SK-N-SH treated with all-trans-retinoic acid at 6 μM for 48 hours (cell line): ENCODE measurements at regions not wholly inside any gene's neighbourhood (a gene's known extent, or its start where the extent isn't known, plus 50 kb on each side); places are given as distances from the start of the nearest gene placed in this dataset.

Experiments used
- ATAC-seq: fragments of 200-7000 bp; cut with Tn5 transposase; 3 replicates; pipeline ENCODE4 v1.9.1; 2020; ENCODE audit warnings: mild to moderate bottlenecking, moderate library complexity
- ARNTL ChIP-seq: fragments of 450-650 bp; formaldehyde crosslinking; IDR thresholded peaks from 2 replicates; pipeline ENCODE4 v1.5.0; 2020; ENCODE audit warnings: low read depth, mild to moderate bottlenecking, moderate library complexity, borderline replicate concordance
- BACH2 ChIP-seq: fragments of 250-450 bp; sonication (Bioruptor Pico); IDR thresholded peaks from 2 replicates; pipeline ENCODE4 v1.9.0; 2021; ENCODE audit warnings: mild to moderate bottlenecking, borderline replicate concordance
- CSDC2 ChIP-seq: fragments of 250-450 bp; sonication (Bioruptor Pico); IDR thresholded peaks from 2 replicates; pipeline ENCODE4 v1.5.0; 2020; ENCODE audit warnings: mild to moderate bottlenecking, moderate library complexity
- ESRRG ChIP-seq: fragments of 250-450 bp; sonication (Bioruptor Pico); IDR thresholded peaks from 2 replicates; pipeline ENCODE4 v1.6.1; 2021; ENCODE audit warnings: mild to moderate bottlenecking
- GLIS3 ChIP-seq: fragments of 250-450 bp; sonication (Bioruptor Pico); IDR thresholded peaks from 2 replicates; pipeline ENCODE4 v1.5.0; 2020; ENCODE audit warnings: mild to moderate bottlenecking, moderate library complexity
- ISL1 ChIP-seq: fragments of 250-450 bp; sonication (Bioruptor Pico); IDR thresholded peaks from 2 replicates; pipeline ENCODE4 v2.1.2; 2022; ENCODE audit warnings: mild to moderate bottlenecking, moderate library complexity
- OSR1 ChIP-seq: fragments of 250-450 bp; sonication (Bioruptor Pico); IDR thresholded peaks from 2 replicates; pipeline ENCODE4 v1.8.0; 2022; ENCODE audit warnings: moderate library complexity, mild to moderate bottlenecking, inconsistent platforms
- PPARA ChIP-seq: fragments of 250-450 bp; sonication (Bioruptor Pico); IDR thresholded peaks from 2 replicates; pipeline ENCODE4 v1.5.0; 2020; ENCODE audit warnings: mild to moderate bottlenecking, borderline replicate concordance
- RARB ChIP-seq: fragments of 250-450 bp; sonication (Bioruptor Pico); IDR thresholded peaks from 2 replicates; pipeline ENCODE4 v1.8.0; 2021; ENCODE audit warnings: mild to moderate bottlenecking, moderate library complexity
- SNAI2 ChIP-seq: fragments of 250-450 bp; sonication (Bioruptor Pico); IDR thresholded peaks from 2 replicates; pipeline ENCODE4 v1.5.0; 2020; ENCODE audit warnings: mild to moderate bottlenecking, moderate library complexity
- TCF4 ChIP-seq: fragments of 250-450 bp; sonication (Bioruptor Pico); IDR thresholded peaks from 2 replicates; pipeline ENCODE4 v1.8.0; 2021; ENCODE audit warnings: mild to moderate bottlenecking, moderate library complexity, borderline replicate concordance
- TOX ChIP-seq: fragments of 250-450 bp; sonication (Bioruptor Pico); IDR thresholded peaks from 2 replicates; pipeline ENCODE4 v1.8.0; 2021; ENCODE audit warnings: mild to moderate bottlenecking, moderate library complexity, borderline replicate concordance
- ZC3H10 ChIP-seq: fragments of 250-450 bp; sonication (Bioruptor Pico); IDR thresholded peaks from 2 replicates; pipeline ENCODE4 v1.5.1; 2021; ENCODE audit warnings: mild to moderate bottlenecking, moderate library complexity
- ZFP3 ChIP-seq: fragments of 250-450 bp; sonication (Bioruptor Pico); IDR thresholded peaks from 2 replicates; pipeline ENCODE4 v1.5.0; 2020; ENCODE audit warnings: mild to moderate bottlenecking, moderate library complexity
- ZFP30 ChIP-seq: fragments of 450-650 bp; formaldehyde crosslinking; IDR thresholded peaks from 2 replicates; pipeline ENCODE4 v1.5.0; 2022; ENCODE audit warnings: mild to moderate bottlenecking, moderate library complexity
- ZNF565 ChIP-seq: fragments of 450-650 bp; formaldehyde crosslinking; conservative IDR thresholded peaks from 2 replicates; pipeline ENCODE4 v1.5.0; 2020; ENCODE audit warnings: low read depth, mild to moderate bottlenecking, moderate library complexity
- ZNF70 ChIP-seq: fragments of 450-650 bp; formaldehyde crosslinking; IDR thresholded peaks from 2 replicates; pipeline ENCODE4 v1.5.0; 2020; ENCODE audit warnings: mild to moderate bottlenecking, moderate library complexity
- ZNF8 ChIP-seq: fragments of 450-650 bp; formaldehyde crosslinking; IDR thresholded peaks from 2 replicates; pipeline ENCODE4 v1.5.0; 2020; ENCODE audit warnings: mild to moderate bottlenecking, moderate library complexity
- TF ChIP-seq, protein P1 (sequence below): fragments of 250-450 bp; sonication (Bioruptor Pico); IDR thresholded peaks from 2 replicates; pipeline ENCODE4 v1.5.1; 2021; ENCODE audit warnings: mild to moderate bottlenecking, moderate library complexity
- TF ChIP-seq, protein P2 (sequence below): fragments of 250-450 bp; sonication (Bioruptor Pico); IDR thresholded peaks from 2 replicates; pipeline ENCODE4 v1.8.0; 2020; ENCODE audit warnings: mild to moderate bottlenecking, moderate library complexity, borderline replicate concordance
- TF ChIP-seq, protein P3 (sequence below): fragments of 250-450 bp; sonication (Bioruptor Pico); IDR thresholded peaks from 2 replicates; pipeline ENCODE4 v1.5.0; 2020; ENCODE audit warnings: mild to moderate bottlenecking, moderate library complexity
- TF ChIP-seq, protein P4 (sequence below): fragments of 250-450 bp; sonication (Bioruptor Pico); IDR thresholded peaks from 2 replicates; pipeline ENCODE4 v1.5.1; 2020; ENCODE audit warnings: low read depth, mild to moderate bottlenecking, moderate library complexity
- TF ChIP-seq, protein P5 (sequence below): fragments of 250-450 bp; sonication (Bioruptor Pico); IDR thresholded peaks from 2 replicates; pipeline ENCODE4 v1.8.0; 2021; ENCODE audit warnings: low read depth, mild to moderate bottlenecking, moderate library complexity, borderline replicate concordance

DNA sequence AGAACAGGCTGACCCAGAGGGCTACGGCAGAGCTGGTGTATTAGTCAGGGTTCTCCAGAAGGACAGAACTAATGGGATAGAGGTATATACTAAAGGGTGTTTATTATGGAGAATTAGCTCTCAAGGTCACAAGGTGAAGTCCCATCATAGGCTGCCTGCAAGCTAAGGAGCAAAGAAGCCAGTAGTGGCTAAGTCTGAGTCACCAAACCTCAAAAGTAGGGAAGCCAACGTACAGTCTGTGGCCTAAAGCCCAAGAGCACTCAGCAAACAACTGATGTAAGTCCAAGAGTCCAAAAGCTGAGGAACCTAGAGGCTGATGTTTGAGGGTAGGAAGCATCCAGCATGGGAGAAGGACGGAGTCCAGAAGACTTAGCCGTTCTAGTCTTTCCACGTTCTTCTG, 179.2 kb downstream of the BACH1 start (continued):
- TF ChIP-seq ZC3H10 (CRISPR knock-in tag): no peak
- TF ChIP-seq, protein P1, sequence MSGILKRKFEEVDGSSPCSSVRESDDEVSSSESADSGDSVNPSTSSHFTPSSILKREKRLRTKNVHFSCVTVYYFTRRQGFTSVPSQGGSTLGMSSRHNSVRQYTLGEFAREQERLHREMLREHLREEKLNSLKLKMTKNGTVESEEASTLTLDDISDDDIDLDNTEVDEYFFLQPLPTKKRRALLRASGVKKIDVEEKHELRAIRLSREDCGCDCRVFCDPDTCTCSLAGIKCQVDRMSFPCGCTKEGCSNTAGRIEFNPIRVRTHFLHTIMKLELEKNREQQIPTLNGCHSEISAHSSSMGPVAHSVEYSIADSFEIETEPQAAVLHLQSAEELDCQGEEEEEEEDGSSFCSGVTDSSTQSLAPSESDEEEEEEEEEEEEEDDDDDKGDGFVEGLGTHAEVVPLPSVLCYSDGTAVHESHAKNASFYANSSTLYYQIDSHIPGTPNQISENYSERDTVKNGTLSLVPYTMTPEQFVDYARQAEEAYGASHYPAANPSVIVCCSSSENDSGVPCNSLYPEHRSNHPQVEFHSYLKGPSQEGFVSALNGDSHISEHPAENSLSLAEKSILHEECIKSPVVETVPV (CRISPR knock-in tag): no peak
- TF ChIP-seq TCF4 (CRISPR knock-in tag): no peak
- TF ChIP-seq ESRRG (CRISPR knock-in tag): no peak
- TF ChIP-seq ZNF565 (CRISPR knock-in tag): no peak
- TF ChIP-seq ISL1 (CRISPR knock-in tag): no peak
- TF ChIP-seq ZNF70 (CRISPR knock-in tag): no peak

DNA sequence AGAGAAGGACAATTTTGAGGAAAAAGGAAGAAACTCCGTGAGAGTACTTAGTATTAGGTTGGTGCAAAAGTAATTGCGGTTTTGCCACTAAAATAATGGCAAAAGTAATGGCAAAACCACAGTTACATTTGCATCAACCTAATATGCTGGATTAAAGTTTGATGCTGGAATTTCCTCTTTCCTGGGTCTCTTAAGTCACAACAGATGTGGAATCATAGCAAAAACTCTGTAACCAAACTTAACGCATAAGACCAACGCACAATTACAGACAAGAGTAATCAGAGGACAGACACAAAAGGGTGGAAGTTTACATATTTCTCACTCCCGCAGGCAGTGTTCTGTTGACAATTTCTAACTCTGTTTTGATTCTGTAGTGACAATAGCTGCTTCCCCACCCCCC, 182.4 kb downstream of the BACH1 start:
- no peak for ATAC-seq
- TF ChIP-seq TOX (CRISPR knock-in tag) (no peak), ESRRG (CRISPR knock-in tag) (no peak), ZNF565 (CRISPR knock-in tag) (no peak), BACH2 (CRISPR knock-in tag) (no peak), GLIS3 (CRISPR knock-in tag) (no peak), PPARA (CRISPR knock-in tag) (no peak), ZNF8 (CRISPR knock-in tag) (no peak), RARB (CRISPR knock-in tag) (no peak), ZFP3 (CRISPR knock-in tag) (no peak), SNAI2 (CRISPR knock-in tag) (no peak)
- TF ChIP-seq, protein P2, sequence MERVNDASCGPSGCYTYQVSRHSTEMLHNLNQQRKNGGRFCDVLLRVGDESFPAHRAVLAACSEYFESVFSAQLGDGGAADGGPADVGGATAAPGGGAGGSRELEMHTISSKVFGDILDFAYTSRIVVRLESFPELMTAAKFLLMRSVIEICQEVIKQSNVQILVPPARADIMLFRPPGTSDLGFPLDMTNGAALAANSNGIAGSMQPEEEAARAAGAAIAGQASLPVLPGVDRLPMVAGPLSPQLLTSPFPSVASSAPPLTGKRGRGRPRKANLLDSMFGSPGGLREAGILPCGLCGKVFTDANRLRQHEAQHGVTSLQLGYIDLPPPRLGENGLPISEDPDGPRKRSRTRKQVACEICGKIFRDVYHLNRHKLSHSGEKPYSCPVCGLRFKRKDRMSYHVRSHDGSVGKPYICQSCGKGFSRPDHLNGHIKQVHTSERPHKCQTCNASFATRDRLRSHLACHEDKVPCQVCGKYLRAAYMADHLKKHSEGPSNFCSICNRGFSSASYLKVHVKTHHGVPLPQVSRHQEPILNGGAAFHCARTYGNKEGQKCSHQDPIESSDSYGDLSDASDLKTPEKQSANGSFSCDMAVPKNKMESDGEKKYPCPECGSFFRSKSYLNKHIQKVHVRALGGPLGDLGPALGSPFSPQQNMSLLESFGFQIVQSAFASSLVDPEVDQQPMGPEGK (CRISPR knock-in tag): no peak
- TF ChIP-seq, protein P3, sequence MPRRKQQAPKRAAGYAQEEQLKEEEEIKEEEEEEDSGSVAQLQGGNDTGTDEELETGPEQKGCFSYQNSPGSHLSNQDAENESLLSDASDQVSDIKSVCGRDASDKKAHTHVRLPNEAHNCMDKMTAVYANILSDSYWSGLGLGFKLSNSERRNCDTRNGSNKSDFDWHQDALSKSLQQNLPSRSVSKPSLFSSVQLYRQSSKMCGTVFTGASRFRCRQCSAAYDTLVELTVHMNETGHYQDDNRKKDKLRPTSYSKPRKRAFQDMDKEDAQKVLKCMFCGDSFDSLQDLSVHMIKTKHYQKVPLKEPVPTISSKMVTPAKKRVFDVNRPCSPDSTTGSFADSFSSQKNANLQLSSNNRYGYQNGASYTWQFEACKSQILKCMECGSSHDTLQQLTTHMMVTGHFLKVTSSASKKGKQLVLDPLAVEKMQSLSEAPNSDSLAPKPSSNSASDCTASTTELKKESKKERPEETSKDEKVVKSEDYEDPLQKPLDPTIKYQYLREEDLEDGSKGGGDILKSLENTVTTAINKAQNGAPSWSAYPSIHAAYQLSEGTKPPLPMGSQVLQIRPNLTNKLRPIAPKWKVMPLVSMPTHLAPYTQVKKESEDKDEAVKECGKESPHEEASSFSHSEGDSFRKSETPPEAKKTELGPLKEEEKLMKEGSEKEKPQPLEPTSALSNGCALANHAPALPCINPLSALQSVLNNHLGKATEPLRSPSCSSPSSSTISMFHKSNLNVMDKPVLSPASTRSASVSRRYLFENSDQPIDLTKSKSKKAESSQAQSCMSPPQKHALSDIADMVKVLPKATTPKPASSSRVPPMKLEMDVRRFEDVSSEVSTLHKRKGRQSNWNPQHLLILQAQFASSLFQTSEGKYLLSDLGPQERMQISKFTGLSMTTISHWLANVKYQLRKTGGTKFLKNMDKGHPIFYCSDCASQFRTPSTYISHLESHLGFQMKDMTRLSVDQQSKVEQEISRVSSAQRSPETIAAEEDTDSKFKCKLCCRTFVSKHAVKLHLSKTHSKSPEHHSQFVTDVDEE: no peak
- TF ChIP-seq, protein P4, sequence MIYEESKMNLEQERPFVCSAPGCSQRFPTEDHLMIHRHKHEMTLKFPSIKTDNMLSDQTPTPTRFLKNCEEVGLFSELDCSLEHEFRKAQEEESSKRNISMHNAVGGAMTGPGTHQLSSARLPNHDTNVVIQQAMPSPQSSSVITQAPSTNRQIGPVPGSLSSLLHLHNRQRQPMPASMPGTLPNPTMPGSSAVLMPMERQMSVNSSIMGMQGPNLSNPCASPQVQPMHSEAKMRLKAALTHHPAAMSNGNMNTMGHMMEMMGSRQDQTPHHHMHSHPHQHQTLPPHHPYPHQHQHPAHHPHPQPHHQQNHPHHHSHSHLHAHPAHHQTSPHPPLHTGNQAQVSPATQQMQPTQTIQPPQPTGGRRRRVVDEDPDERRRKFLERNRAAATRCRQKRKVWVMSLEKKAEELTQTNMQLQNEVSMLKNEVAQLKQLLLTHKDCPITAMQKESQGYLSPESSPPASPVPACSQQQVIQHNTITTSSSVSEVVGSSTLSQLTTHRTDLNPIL (CRISPR knock-in tag): no peak

DNA sequence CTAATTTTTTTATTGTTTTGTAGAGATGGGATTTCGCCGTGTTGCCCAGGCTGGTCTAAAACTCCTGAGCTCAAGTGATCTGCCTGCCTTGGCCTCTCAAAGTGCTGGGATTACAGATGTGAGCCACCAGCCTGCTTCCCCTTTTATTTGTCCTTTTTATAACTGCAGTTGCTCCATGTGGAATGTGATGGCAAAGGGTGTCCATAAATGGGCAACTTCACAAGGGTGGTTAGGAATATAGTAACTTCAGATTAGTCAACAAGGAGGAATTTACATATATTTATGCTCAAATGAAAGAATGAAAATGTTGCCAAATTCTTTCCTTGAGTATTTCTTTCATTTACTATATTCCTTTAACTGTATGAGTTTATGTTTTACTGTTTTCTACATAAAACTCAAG, 182.9 kb downstream of the BACH1 start:
- TF ChIP-seq OSR1 (CRISPR knock-in tag) (no peak), ZFP30 (CRISPR knock-in tag) (no peak), SNAI2 (CRISPR knock-in tag) (no peak), GLIS3 (CRISPR knock-in tag) (no peak)
- peak; percentile 40; the same call in 1 of the 3 replicates for ATAC-seq

DNA sequence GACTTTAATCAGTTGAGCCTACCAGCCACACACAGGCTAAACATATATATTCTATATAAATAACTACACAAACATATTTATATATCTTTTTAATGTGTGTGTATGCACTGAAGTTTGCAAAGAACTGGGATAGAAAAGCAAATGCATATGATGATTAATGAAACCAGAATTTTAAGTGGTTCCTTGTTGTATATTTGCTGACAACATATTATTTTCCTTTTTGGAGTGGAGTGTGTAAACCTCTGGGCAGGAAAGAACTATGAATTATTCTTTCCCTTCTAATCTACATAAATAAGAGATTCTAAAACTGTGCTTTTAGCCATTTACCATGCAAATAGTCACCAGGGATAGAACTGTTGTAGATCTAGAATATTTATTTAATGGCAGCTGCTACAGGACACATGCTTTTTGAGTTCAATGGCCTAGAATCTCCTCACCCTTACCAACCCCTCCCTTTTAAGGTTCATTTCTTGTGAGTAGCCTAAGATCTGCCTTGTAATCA, 187.6 kb downstream of the BACH1 start:
- ATAC-seq: no peak
- TF ChIP-seq, protein P1 (CRISPR knock-in tag): no peak
- no peak for TF ChIP-seq ZC3H10 (CRISPR knock-in tag)
- TF ChIP-seq CSDC2: no peak
- TF ChIP-seq BACH2 (CRISPR knock-in tag): no peak
- TF ChIP-seq, protein P4 (CRISPR knock-in tag): no peak
- no peak for TF ChIP-seq ZFP30 (CRISPR knock-in tag)
- TF ChIP-seq ARNTL (CRISPR knock-in tag): no peak
- TF ChIP-seq PPARA (CRISPR knock-in tag): no peak
- TF ChIP-seq ZNF70 (CRISPR knock-in tag): no peak
- TF ChIP-seq, protein P5, sequence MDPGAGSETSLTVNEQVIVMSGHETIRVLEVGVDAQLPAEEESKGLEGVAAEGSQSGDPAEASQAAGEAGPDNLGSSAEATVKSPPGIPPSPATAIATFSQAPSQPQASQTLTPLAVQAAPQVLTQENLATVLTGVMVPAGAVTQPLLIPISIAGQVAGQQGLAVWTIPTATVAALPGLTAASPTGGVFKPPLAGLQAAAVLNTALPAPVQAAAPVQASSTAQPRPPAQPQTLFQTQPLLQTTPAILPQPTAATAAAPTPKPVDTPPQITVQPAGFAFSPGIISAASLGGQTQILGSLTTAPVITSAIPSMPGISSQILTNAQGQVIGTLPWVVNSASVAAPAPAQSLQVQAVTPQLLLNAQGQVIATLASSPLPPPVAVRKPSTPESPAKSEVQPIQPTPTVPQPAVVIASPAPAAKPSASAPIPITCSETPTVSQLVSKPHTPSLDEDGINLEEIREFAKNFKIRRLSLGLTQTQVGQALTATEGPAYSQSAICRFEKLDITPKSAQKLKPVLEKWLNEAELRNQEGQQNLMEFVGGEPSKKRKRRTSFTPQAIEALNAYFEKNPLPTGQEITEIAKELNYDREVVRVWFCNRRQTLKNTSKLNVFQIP (CRISPR knock-in tag): no peak
